ENCODE measurements at regions not wholly inside any gene's neighbourhood (a gene's known extent, or its start where the extent isn't known, plus 50 kb on each side); places are given as distances from the start of the nearest gene placed in this dataset.

DNA sequence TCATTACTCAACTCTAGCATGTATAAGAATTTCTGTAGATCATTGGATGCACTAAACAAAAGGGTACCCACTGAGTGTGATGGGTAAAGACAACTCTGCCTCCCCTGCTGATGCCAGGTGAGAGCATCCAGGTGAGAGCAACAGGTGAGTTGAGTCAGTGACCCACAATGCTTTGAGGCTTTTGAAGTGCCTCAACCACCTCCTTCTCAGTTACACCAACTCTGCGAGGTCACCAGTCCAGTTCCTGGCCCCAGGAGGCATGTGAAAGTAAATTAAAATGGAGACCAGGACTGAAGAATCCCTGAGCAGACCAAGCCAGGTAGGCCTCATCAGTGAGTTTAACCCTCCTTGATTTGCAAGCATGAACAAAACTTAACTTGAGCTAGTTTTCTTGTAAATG, 505.8 kb downstream of the EBF1 start:
- Histone ChIP-seq H3K27me3 (ENCODE audit: insufficient read depth, low read length) (no peaks in the 10 kb centered on the region), H3K79me2 (ENCODE audit: insufficient read depth, low read length) (no peaks in the 10 kb centered on the region), H3F3A (ENCODE audit: insufficient read depth, low read length) (no peaks in the 10 kb centered on the region), H3K4me2 (ENCODE audit: low read length) (no peak overlapping the region), H3K27ac (ENCODE audit: low read depth, low read length, poor library complexity, severe bottlenecking) (no peak overlapping the region), H3K4me3 (ENCODE audit: low read depth, low read length, poor library complexity, severe bottlenecking) (no peak overlapping the region), H3K36me3 (ENCODE audit: insufficient read depth, low read length) (no peaks in the 10 kb centered on the region), H3K4me1 (ENCODE audit: insufficient read depth, low read length, severe bottlenecking) (peaks cover 19% of the 10 kb centered on the region), H2AFZ (ENCODE audit: low read length) (no peak overlapping the region), H3K9me2 (ENCODE audit: low read depth, low read length) (no peaks in the 10 kb centered on the region), H3K9me3 (ENCODE audit: low read length) (0 out of 2 replicates have a peak, but pooled peaks cover 3% of the 10 kb centered on the region), H3K9ac (ENCODE audit: low read length) (no peak overlapping the region), H4K20me1 (ENCODE audit: insufficient read depth, low read length) (no peaks in the 10 kb centered on the region)
- TF ChIP-seq EZH2 (IDR thresholded peaks at IDR 0.05; ENCODE audit: borderline replicate concordance, low read length): no peak
- TF ChIP-seq, protein P1, sequence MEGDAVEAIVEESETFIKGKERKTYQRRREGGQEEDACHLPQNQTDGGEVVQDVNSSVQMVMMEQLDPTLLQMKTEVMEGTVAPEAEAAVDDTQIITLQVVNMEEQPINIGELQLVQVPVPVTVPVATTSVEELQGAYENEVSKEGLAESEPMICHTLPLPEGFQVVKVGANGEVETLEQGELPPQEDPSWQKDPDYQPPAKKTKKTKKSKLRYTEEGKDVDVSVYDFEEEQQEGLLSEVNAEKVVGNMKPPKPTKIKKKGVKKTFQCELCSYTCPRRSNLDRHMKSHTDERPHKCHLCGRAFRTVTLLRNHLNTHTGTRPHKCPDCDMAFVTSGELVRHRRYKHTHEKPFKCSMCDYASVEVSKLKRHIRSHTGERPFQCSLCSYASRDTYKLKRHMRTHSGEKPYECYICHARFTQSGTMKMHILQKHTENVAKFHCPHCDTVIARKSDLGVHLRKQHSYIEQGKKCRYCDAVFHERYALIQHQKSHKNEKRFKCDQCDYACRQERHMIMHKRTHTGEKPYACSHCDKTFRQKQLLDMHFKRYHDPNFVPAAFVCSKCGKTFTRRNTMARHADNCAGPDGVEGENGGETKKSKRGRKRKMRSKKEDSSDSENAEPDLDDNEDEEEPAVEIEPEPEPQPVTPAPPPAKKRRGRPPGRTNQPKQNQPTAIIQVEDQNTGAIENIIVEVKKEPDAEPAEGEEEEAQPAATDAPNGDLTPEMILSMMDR (IDR thresholded peaks at IDR 0.05; ENCODE audit: low read length): no peak

DNA sequence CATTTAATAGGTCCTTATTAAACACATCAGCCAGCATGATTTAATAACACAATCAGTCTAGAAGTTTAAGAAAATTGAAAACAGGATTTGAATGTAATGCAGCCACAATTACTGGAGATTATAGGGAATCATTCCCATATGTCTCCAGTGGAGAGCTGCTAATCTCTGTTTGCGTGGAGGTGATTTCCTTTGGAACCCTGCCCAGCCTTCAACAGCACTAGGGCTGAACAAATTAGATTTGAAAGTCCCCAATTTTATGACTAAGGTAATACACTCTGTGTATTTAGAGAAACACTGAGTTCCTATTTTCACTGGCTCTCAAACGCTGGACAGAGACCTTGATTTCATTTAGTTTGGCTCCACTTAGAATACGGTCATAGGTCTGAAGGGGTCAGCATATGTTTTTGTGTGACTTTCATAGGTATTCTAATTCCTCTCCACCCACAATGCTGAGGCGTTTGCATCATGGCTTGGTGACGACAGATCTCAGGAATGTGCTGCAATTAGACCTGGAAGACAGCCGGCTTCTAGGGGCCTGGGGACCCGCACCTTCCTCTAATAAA, 508.3 kb downstream of the EBF1 start:
- H3K4me1 ChIP-seq (ENCODE audit: insufficient read depth, low read length, severe bottlenecking): peaks cover 14% of the 10 kb centered on the region
- no peaks in the 10 kb centered on the region for H3K9me2 ChIP-seq (ENCODE audit: low read depth, low read length)
- no peaks in the 10 kb centered on the region for H3K36me3 ChIP-seq (ENCODE audit: insufficient read depth, low read length)
- H3K27ac ChIP-seq (ENCODE audit: low read depth, low read length, poor library complexity, severe bottlenecking): no peak overlapping the region
- H3K27me3 ChIP-seq (ENCODE audit: insufficient read depth, low read length): no peaks in the 10 kb centered on the region
- no peaks in the 10 kb centered on the region for H3F3A ChIP-seq (ENCODE audit: insufficient read depth, low read length)
- no peak overlapping the region for H3K4me2 ChIP-seq (ENCODE audit: low read length)
- H2AFZ ChIP-seq (ENCODE audit: low read length): no peak overlapping the region
- TF ChIP-seq EZH2 (IDR thresholded peaks at IDR 0.05; ENCODE audit: borderline replicate concordance, low read length): no peak
- TF ChIP-seq, protein P1 (IDR thresholded peaks at IDR 0.05; ENCODE audit: low read length): no peak
- H3K9me3 ChIP-seq (ENCODE audit: low read length): no peaks in the 10 kb centered on the region
- H4K20me1 ChIP-seq (ENCODE audit: insufficient read depth, low read length): no peaks in the 10 kb centered on the region
- no peak overlapping the region for H3K4me3 ChIP-seq (ENCODE audit: low read depth, low read length, poor library complexity, severe bottlenecking)
- no peak overlapping the region for H3K9ac ChIP-seq (ENCODE audit: low read length)
- no peaks in the 10 kb centered on the region for H3K79me2 ChIP-seq (ENCODE audit: insufficient read depth, low read length)

GRCh38 chr5:158590746-158591300, 508.9 kb downstream of the EBF1 start:
- Histone ChIP-seq H3K9me2 (ENCODE audit: low read depth, low read length) (no peaks in the 10 kb centered on the region), H3F3A (ENCODE audit: insufficient read depth, low read length) (no peaks in the 10 kb centered on the region), H3K36me3 (ENCODE audit: insufficient read depth, low read length) (no peaks in the 10 kb centered on the region), H3K27ac (ENCODE audit: low read depth, low read length, poor library complexity, severe bottlenecking) (no peak overlapping the region), H3K27me3 (ENCODE audit: insufficient read depth, low read length) (no peaks in the 10 kb centered on the region), H3K4me2 (ENCODE audit: low read length) (no peak overlapping the region), H3K79me2 (ENCODE audit: insufficient read depth, low read length) (no peaks in the 10 kb centered on the region), H3K4me3 (ENCODE audit: low read depth, low read length, poor library complexity, severe bottlenecking) (no peak overlapping the region), H3K4me1 (ENCODE audit: insufficient read depth, low read length, severe bottlenecking) (peaks cover 14% of the 10 kb centered on the region), H3K9me3 (ENCODE audit: low read length) (no peaks in the 10 kb centered on the region), H3K9ac (ENCODE audit: low read length) (no peak overlapping the region), H2AFZ (ENCODE audit: low read length) (no peak overlapping the region), H4K20me1 (ENCODE audit: insufficient read depth, low read length) (no peaks in the 10 kb centered on the region)
- TF ChIP-seq EZH2 (IDR thresholded peaks at IDR 0.05; ENCODE audit: borderline replicate concordance, low read length): no peak
- TF ChIP-seq, protein P1 (IDR thresholded peaks at IDR 0.05; ENCODE audit: low read length): no peak
